ENCODE measurements at regions not wholly inside any gene's neighbourhood (a gene's known extent, or its start where the extent isn't known, plus 50 kb on each side); places are given as distances from the start of the nearest gene placed in this dataset.
A peak's percentile ranks its signal among the peaks of the same experiment; 100 is the strongest.

DNA sequence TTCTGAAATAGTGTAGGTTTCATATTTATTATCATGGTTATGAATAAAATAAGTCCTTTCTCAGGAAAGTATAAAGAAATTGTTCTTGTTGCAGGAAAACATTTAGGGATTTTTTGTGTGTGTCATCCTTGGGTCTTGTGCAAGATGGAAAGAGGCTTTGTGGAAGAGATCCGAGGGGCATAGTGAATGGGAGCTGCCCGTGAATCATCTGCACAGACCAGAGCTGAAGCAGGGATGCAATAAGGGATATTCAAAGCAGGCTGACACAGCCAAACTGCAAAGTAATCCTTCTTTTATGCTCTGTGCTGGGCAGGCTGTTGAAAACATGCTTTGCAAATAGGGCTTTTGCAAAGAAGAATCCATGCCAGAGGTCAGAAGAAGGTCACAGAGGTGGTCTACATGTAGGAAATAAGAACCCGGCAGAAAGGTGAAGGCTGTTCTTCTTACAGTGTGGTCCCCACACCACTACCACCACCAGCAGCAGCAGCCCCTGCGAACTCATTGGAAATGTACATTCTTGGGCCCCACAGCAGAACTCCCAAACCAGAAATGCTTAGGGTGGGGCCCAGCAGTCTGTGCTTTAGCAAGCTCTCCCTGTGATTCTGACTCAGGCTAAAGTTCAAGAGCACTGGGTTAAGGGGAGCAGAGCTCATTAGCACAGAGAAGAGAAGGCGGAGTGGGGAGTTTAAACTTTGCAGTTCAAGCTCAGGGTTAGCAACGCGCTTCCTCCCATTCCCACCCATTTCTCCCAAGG lies 237.6 kb downstream of the QKI start:
- no peak overlapping the region for H3K4me2 ChIP-seq (ENCODE audit: low read length, poor library complexity, severe bottlenecking)

DNA sequence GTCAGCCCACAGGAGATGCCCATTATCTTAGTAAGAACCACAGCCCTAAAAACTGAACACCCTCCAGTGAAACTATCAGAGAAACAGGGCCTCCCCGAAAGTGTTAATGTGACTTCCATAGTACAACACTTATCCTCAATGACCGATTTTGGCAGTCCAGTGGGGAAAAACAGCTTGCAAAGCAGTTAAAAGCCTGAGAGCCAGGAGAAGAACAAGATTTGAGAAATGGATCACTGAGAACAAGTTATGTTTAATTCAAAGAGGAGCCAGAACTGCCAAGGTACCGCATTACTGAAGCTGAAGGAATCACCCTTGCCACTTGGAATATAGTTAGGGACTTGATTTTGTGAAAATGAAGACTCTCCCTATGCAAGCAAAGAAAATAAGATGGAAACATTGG lies 236.9 kb downstream of the QKI start:
- no peak overlapping the region for H3K18ac ChIP-seq (ENCODE audit: low read depth in 1 of 2, low read length in 2 of 2)
- H3K79me1 ChIP-seq (replicated peaks; ENCODE audit: low read length, poor library complexity, severe bottlenecking), result no peaks in the 10 kb centered on the region
- H2BK5ac ChIP-seq (ENCODE audit: low read depth, low read length, poor library complexity, severe bottlenecking), result no peak overlapping the region
- no peak overlapping the region for H3K14ac ChIP-seq (ENCODE audit: low read length in 2 of 2)
- no peak overlapping the region for H3K4me2 ChIP-seq (ENCODE audit: low read length, poor library complexity, severe bottlenecking)
- no peak overlapping the region for H2BK120ac ChIP-seq (ENCODE audit: low read depth, low read length)
- no peak overlapping the region for H3K27ac ChIP-seq (ENCODE audit: low read length, poor library complexity, severe bottlenecking)
- no peaks in the 10 kb centered on the region for H3K9me3 ChIP-seq (ENCODE audit: control insufficient read depth, low read length)
- DNase-seq, result no peak
- H2BK15ac ChIP-seq (ENCODE audit: low read depth, poor library complexity, severe bottlenecking), result no peak overlapping the region
- H2BK12ac ChIP-seq (ENCODE audit: low read length in 2 of 2), result no peak overlapping the region
- no peak overlapping the region for H4K8ac ChIP-seq (ENCODE audit: low read length)
- no peaks in the 10 kb centered on the region for H3K36me3 ChIP-seq (ENCODE audit: control insufficient read depth in 1 of 2, insufficient read depth in 2 of 2, low read depth in 1 of 2, low read length in 2 of 2)
- no peak overlapping the region for H2AK5ac ChIP-seq (ENCODE audit: low read length, severe bottlenecking)
- no peak overlapping the region for H3K4me3 ChIP-seq (ENCODE audit: insufficient read depth in 1 of 2, low read depth in 1 of 2, low read length in 2 of 2)
- no peak overlapping the region for H4K91ac ChIP-seq (ENCODE audit: low read length)
- no peaks in the 10 kb centered on the region for H3K4me1 ChIP-seq (ENCODE audit: control insufficient read depth, insufficient read depth, low read depth, low read length)
- 88% methylated on average over 2 of the region's 3 CpGs for WGBS
- H3K9ac ChIP-seq (ENCODE audit: low read length), result peak overlapping the region; percentile 40
- no peak overlapping the region for H3K4ac ChIP-seq (ENCODE audit: low read depth in 1 of 2, low read length in 2 of 2)
- H3K23ac ChIP-seq (ENCODE audit: low read length in 2 of 2), result no peak overlapping the region
- H2AFZ ChIP-seq (ENCODE audit: low read depth, low read length), result no peak overlapping the region
- H3K27me3 ChIP-seq (ENCODE audit: control insufficient read depth in 1 of 2, insufficient read depth in 1 of 2, low read length in 2 of 2), result no peaks in the 10 kb centered on the region

More for the DNA sequence above, 237.6 kb downstream of the QKI start:
- Histone ChIP-seq H3K79me1 (replicated peaks; ENCODE audit: low read length, poor library complexity, severe bottlenecking) (no peaks in the 10 kb centered on the region), H2BK15ac (ENCODE audit: low read depth, poor library complexity, severe bottlenecking) (no peak overlapping the region), H2BK5ac (ENCODE audit: low read depth, low read length, poor library complexity, severe bottlenecking) (no peak overlapping the region), H4K8ac (ENCODE audit: low read length) (no peak overlapping the region), H3K9ac (ENCODE audit: low read length) (peak overlapping the region; percentile 71), H3K4ac (ENCODE audit: low read depth in 1 of 2, low read length in 2 of 2) (no peak overlapping the region), H4K91ac (ENCODE audit: low read length) (no peak overlapping the region), H2BK120ac (ENCODE audit: low read depth, low read length) (no peak overlapping the region), H3K36me3 (ENCODE audit: control insufficient read depth in 1 of 2, insufficient read depth in 2 of 2, low read depth in 1 of 2, low read length in 2 of 2) (no peaks in the 10 kb centered on the region), H3K23ac (ENCODE audit: low read length in 2 of 2) (no peak overlapping the region), H3K27ac (ENCODE audit: low read length, poor library complexity, severe bottlenecking) (no peak overlapping the region), H2BK12ac (ENCODE audit: low read length in 2 of 2) (no peak overlapping the region), H2AK5ac (ENCODE audit: low read length, severe bottlenecking) (no peak overlapping the region), H3K4me1 (ENCODE audit: control insufficient read depth, insufficient read depth, low read depth, low read length) (no peaks in the 10 kb centered on the region), H3K9me3 (ENCODE audit: control insufficient read depth, low read length) (no peaks in the 10 kb centered on the region), H3K4me3 (ENCODE audit: insufficient read depth in 1 of 2, low read depth in 1 of 2, low read length in 2 of 2) (peak overlapping the region in 1 of 2 experiments; percentile 59), H3K14ac (ENCODE audit: low read length in 2 of 2) (no peak overlapping the region), H3K27me3 (ENCODE audit: control insufficient read depth in 1 of 2, insufficient read depth in 1 of 2, low read length in 2 of 2) (no peaks in the 10 kb centered on the region), H3K18ac (ENCODE audit: low read depth in 1 of 2, low read length in 2 of 2) (no peak overlapping the region), H2AFZ (ENCODE audit: low read depth, low read length) (no peak overlapping the region)
- no peak for DNase-seq
- WGBS, result 90% methylated on average over 7 of the region's 7 CpGs

GRCh38 chr6:163648868-163649267 lies 234.3 kb downstream of the QKI start:
- H3K36me3 ChIP-seq (ENCODE audit: control insufficient read depth in 1 of 2, insufficient read depth in 2 of 2, low read depth in 1 of 2, low read length in 2 of 2), result no peaks in the 10 kb centered on the region
- H3K23ac ChIP-seq (ENCODE audit: low read length in 2 of 2), result no peak overlapping the region
- no peak overlapping the region for H2BK12ac ChIP-seq (ENCODE audit: low read length in 2 of 2)
- H3K4me1 ChIP-seq (ENCODE audit: control insufficient read depth, insufficient read depth, low read depth, low read length), result peaks cover 2% of the 10 kb centered on the region
- WGBS, result 90% methylated on average over 8 of the region's 8 CpGs
- no peak overlapping the region for H3K4me2 ChIP-seq (ENCODE audit: low read length, poor library complexity, severe bottlenecking)
- H2AFZ ChIP-seq (ENCODE audit: low read depth, low read length), result no peak overlapping the region
- H2BK15ac ChIP-seq (ENCODE audit: low read depth, poor library complexity, severe bottlenecking), result no peak overlapping the region
- H3K4ac ChIP-seq (ENCODE audit: low read depth in 1 of 2, low read length in 2 of 2), result no peak overlapping the region
- H2AK5ac ChIP-seq (ENCODE audit: low read length, severe bottlenecking), result no peak overlapping the region
- H2BK5ac ChIP-seq (ENCODE audit: low read depth, low read length, poor library complexity, severe bottlenecking), result no peak overlapping the region
- no peak overlapping the region for H2BK120ac ChIP-seq (ENCODE audit: low read depth, low read length)
- H3K27ac ChIP-seq (ENCODE audit: low read length, poor library complexity, severe bottlenecking), result no peak overlapping the region
- DNase-seq, result no peak
- H3K14ac ChIP-seq (ENCODE audit: low read length in 2 of 2), result no peak overlapping the region
- H4K91ac ChIP-seq (ENCODE audit: low read length), result no peak overlapping the region
- no peak overlapping the region for H3K9ac ChIP-seq (ENCODE audit: low read length)
- no peak overlapping the region for H4K8ac ChIP-seq (ENCODE audit: low read length)
- no peaks in the 10 kb centered on the region for H3K9me3 ChIP-seq (ENCODE audit: control insufficient read depth, low read length)
- no peaks in the 10 kb centered on the region for H3K79me1 ChIP-seq (replicated peaks; ENCODE audit: low read length, poor library complexity, severe bottlenecking)
- H3K18ac ChIP-seq (ENCODE audit: low read depth in 1 of 2, low read length in 2 of 2), result no peak overlapping the region
- H3K27me3 ChIP-seq (ENCODE audit: control insufficient read depth in 1 of 2, insufficient read depth in 1 of 2, low read length in 2 of 2), result no peaks in the 10 kb centered on the region
- no peak overlapping the region for H3K4me3 ChIP-seq (ENCODE audit: insufficient read depth in 1 of 2, low read depth in 1 of 2, low read length in 2 of 2)

GRCh38 chr6:163647624-163648023 lies 233.1 kb downstream of the QKI start:
- H4K8ac ChIP-seq (ENCODE audit: low read length), result no peak overlapping the region
- H2AFZ ChIP-seq (ENCODE audit: low read depth, low read length), result no peak overlapping the region
- H3K9me3 ChIP-seq (ENCODE audit: control insufficient read depth, low read length), result no peaks in the 10 kb centered on the region
- H4K91ac ChIP-seq (ENCODE audit: low read length), result no peak overlapping the region
- no peaks in the 10 kb centered on the region for H3K79me1 ChIP-seq (replicated peaks; ENCODE audit: low read length, poor library complexity, severe bottlenecking)
- H3K9ac ChIP-seq (ENCODE audit: low read length), result no peak overlapping the region
- no peak overlapping the region for H3K4ac ChIP-seq (ENCODE audit: low read depth in 1 of 2, low read length in 2 of 2)
- no peak overlapping the region for H2AK5ac ChIP-seq (ENCODE audit: low read length, severe bottlenecking)
- 91% methylated on average over 8 of the region's 8 CpGs for WGBS
- no peak overlapping the region for H3K4me3 ChIP-seq (ENCODE audit: insufficient read depth in 1 of 2, low read depth in 1 of 2, low read length in 2 of 2)
- H3K14ac ChIP-seq (ENCODE audit: low read length in 2 of 2), result no peak overlapping the region
- no peak overlapping the region for H3K23ac ChIP-seq (ENCODE audit: low read length in 2 of 2)
- H3K27ac ChIP-seq (ENCODE audit: low read length, poor library complexity, severe bottlenecking), result no peak overlapping the region
- H2BK12ac ChIP-seq (ENCODE audit: low read length in 2 of 2), result no peak overlapping the region
- H3K18ac ChIP-seq (ENCODE audit: low read depth in 1 of 2, low read length in 2 of 2), result no peak overlapping the region
- no peak overlapping the region for H2BK15ac ChIP-seq (ENCODE audit: low read depth, poor library complexity, severe bottlenecking)
- H2BK120ac ChIP-seq (ENCODE audit: low read depth, low read length), result no peak overlapping the region
- H3K4me2 ChIP-seq (ENCODE audit: low read length, poor library complexity, severe bottlenecking), result no peak overlapping the region
- peaks cover 4% of the 10 kb centered on the region for H3K4me1 ChIP-seq (ENCODE audit: control insufficient read depth, insufficient read depth, low read depth, low read length)
- H3K36me3 ChIP-seq (ENCODE audit: control insufficient read depth in 1 of 2, insufficient read depth in 2 of 2, low read depth in 1 of 2, low read length in 2 of 2), result no peaks in the 10 kb centered on the region
- DNase-seq, result no peak
- no peak overlapping the region for H2BK5ac ChIP-seq (ENCODE audit: low read depth, low read length, poor library complexity, severe bottlenecking)
- H3K27me3 ChIP-seq (ENCODE audit: control insufficient read depth in 1 of 2, insufficient read depth in 1 of 2, low read length in 2 of 2), result no peaks in the 10 kb centered on the region
